NCI-H748 (cell line): ENCODE measurements at regions not wholly inside any gene's neighbourhood (a gene's known extent, or its start where the extent isn't known, plus 50 kb on each side); places are given as distances from the start of the nearest gene placed in this dataset.
"Not testable (repeated sequence)": the region's sequence is repeated elsewhere in the genome, so short reads cannot be mapped to it uniquely, and the experiment has no call there.

Source experiments
- DNase-seq: peaks from one replicate; lab custom pipeline; 2025; ENCODE audit not compliant: unreplicated experiment; lab: John Stamatoyannopoulos, UW

DNA sequence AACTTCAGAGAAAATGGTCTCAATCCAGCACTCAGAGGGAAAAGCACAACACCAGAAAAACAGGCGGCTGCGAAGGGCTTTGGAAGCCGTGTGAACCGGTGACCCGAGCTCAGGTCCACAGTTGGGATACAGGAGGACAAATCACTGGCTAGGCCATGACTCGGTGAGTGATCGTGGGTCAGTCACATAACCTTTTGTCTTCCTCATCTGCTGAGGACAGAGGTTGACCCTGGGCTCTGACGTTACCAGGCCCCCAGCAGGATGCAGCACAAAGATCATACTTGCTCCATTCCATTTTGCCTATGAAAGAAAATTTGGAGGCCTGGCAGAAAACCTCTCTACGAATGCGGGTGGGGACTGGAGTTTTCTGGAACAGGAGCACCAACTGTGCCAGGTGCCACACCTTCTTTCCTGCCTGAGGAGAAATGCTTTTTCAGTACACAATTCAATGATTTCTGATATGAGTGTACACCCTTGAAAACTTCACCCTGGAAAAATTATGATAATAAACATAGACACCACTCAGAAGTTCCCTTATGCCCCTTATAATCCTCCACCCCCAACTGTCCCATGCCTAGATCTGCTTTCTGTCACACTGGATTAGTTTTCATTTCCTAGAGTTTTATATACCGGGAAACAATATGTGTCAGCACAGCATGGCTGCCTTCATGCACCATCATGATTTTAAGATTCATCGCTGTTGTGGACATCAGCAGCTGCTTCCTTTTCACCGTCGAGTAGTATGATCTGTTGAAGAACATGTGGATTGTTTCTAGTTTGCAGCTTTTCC, 85.3 kb upstream of the RALGAPA2 start:
- DNase-seq = no peak

DNA sequence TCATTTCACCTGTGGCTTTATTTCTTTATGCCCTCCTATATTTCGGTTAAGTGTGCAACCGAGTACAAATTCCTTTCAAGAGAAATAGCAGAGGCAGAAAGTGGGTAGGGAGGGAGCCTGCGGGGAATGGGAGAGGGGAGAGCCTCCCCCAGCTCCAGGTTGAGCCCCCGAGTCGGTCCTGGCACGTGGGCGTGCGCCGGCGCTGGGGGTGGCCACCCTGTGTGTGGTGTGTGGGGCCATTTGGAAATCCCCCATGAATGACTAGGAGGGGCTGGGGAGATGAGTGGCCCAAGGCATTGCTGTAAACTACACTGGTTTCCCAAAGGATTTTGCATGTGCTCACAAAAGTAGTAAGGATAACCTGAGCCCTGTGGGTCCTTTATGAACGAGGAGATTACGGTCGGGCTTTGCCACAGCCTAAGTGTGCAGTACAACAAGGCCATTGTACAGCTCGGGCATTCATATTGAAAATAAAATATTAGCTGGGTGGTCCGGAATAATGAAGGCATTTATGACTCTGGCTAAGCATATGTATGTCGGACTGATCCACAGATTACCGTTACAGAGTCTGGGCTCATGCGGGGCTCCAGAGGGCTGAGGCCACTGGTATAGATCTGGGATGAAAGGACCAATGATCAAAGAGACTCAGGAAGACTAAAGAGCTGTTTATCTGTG, 84.5 kb upstream of the RALGAPA2 start:
- DNase-seq = no peak

DNA sequence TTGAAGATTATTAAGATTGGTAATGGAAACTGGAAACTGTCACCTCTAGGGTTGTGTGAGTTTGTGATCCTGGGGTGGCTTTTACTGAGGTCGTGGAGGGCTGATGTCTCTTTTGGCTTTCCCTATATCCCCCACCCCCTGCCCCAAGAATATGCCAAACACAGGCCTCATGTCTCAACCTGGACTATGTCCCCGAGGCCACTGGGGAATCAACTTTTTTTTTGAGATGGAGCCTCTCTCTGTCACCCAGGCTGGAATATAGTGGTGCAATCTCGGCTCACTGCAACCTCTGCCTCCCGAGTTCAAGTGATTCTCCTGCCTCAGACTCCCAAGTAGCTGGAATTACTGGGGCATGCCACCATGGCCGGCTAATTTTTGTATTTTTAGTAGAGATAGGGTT, 83.3 kb upstream of the RALGAPA2 start:
- no peak for DNase-seq

DNA sequence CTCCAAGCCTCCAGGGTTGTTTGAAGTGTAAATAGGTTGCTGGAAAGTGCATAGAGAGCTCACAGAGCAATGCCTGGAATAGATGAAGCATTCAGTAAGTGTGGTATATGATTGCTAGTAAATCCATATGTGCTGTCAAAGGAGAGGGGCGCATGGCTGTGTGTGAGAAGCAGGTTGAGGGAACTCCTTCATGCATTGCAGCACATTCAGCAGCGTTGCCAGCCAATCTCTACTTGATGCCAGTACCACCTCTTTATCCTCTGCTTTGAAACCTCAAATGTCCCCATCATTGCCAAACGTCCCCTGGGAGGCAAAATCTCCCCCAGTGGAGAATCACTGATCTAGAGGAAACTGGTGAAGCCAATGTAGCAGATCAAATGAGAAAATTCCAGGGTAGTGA, 82.7 kb upstream of the RALGAPA2 start:
- DNase-seq = no peak

DNA sequence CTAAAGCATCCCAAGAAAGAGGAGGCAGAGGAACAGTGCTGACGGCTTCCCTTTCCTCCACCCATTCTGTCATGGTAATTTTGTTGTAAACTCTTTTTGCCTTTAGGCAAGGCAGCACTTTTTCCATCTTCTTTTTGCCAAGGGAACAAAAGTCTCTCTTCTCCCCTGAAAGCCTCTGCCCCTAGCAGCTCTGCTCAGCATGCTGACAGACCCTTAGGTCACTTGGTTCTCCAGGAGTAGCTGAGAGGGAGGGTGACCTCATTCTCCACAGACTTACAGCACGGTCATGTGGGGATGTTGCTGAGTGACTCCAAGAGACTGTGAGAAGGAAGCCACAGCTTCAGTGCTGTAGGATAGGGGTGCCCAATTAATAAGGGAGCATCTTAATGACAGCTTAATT, 81.1 kb upstream of the RALGAPA2 start:
- no peak for DNase-seq

DNA sequence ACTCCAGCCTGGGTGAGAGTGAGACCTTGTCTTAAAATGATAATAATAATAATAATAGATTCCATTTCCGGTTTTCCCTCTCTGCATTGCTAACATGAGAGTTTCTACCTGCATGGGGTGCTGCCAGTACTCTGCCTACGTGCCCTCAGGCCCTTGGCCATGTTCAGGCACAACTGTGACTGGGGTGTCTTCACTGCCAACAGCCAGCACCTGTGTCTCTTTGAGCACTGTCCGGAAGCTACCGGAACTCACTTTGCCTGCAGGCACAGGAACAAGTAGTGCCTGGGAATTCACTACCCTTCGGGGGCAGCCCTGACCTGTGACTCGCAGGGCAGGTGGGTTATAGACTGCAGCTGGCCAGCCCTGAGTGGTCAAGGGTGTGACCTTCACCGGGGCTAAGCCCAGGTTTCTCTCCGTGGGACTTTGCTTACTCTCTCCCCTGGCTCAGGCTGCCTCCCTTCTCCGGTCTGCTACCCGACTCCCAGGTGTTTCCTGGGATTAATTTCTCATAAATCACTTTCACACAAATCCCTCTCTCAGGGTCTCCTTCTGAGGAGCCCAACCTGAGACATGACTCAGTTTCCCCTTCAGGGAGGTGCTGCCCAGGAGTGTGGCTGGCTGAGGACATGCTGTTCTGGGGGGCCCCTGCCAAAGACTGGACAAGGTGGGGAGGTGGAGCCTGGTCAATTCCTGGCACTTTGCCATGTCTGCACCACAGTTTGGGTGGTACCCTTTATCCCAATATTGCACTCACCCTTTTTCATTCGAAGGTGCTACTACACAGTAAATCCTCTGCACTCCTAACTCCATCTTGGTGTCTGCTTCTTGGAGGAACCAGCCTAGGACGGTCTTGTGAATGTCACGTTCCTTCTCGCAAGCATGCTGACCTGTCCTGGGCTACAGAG, 79.5 kb upstream of the RALGAPA2 start:
- DNase-seq = no peak

DNA sequence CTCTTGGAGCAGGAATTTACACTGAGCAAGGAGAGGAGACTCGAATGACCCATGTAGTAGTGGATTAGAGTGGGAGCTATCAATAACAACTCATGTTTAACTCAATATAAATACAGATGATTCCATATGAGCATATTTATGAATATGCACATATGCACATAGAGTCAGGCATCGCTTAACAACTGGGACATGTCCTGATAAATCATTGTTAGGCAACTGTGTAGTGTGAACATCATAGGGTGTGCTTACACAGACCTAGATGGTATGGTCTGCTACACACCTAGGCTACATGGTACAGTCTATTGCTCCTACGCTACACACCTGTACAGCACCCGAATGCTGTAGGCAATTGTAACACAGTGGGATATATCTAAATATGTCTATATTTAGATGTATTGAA, 75.9 kb upstream of the RALGAPA2 start:
- DNase-seq = no peak

DNA sequence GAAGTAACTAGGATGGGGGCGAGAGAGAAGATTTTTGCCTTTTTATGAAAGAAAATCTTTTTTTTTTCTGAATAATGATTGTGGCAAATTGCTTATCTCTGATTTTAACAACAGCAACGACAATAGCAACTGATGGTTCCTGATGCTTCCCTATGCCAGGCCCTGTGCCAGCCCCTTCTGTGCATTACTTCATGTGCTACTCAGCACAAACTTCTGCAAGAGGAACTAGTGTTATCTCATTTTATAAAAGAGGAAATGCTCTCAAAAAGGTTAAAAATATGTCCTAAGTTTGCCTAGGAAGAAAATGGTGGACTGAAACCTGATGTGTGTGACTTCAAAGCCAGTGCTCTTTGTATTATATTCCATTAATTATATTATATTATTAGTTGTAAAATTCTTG, 74.0 kb upstream of the RALGAPA2 start:
- DNase-seq = no peak

DNA sequence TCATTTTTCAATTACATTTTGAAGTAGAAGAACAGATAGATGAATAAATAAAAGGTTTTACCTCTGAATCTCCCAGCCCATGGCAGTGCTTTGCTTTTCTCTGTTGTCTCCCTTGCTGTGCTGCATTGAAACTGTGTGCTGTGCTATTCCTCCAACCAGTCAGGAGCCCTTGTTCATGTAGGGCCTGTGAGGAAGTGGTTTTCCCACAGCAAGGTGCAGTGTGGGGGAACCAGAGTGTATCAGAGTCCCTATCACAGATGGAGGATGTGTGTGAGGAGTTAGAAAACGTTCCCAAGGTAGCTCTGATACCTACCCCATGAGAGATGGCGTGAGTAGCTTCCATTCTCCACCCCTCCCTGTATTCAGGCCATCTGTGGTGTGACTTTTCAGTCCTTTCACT, 72.8 kb upstream of the RALGAPA2 start:
- DNase-seq = no peak

DNA sequence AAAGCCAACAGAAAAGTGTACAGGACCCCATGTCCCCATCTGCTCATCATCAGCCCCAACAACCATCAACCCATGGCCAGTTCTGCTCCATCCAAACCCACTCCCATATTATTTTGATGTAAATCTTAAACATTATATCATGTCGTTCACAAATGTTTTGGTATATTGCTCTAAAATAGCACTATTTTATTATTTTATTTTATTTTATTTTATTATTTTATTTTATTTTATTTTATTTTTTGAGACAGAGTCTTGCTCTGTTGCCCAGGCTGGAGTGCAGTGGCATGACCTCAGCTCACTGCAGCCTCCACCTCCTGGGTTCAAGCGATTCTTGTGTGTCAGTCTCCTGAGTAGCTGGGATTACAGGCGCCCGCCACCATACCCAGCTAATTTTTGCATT, 72.0 kb upstream of the RALGAPA2 start:
- not testable (repeated sequence) for DNase-seq

DNA sequence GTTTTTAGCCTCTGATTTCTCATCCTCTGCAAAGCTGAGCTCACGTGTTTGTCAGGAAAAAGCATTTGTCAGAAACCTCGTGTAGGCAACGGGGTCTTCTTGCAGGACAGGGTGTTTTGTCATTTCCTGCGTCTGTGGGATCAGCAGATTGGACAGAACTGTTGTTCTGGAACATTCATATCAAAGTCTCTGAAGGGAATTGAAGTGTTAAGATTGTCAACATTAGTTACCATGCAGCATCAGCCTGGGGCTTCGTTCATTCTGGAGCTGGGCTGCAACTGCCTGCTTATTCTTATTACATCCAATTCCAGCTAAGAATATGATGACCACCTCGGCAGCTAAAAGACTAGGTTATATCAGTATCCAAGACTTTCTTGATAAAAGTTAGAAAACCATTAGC, 71.0 kb upstream of the RALGAPA2 start:
- no peak for DNase-seq

DNA sequence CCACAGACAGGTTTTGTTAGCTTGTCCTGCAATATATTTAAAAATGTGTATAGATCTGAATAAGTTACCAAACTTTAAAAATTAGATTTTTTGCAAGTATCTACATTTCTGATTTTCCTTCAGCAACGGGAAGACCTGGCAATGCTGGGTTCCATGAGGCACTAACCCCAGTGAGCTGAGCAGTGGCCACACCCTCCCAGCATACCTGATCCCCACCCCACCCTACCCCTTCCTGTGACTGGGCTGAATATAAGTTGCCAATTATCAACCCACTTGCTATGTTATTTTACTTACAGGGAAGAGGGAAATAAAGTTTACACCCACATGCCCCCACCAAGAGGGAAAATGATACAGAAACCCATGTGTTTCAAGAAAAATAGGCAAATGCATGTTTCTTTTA, 70.3 kb upstream of the RALGAPA2 start:
- no peak for DNase-seq

DNA sequence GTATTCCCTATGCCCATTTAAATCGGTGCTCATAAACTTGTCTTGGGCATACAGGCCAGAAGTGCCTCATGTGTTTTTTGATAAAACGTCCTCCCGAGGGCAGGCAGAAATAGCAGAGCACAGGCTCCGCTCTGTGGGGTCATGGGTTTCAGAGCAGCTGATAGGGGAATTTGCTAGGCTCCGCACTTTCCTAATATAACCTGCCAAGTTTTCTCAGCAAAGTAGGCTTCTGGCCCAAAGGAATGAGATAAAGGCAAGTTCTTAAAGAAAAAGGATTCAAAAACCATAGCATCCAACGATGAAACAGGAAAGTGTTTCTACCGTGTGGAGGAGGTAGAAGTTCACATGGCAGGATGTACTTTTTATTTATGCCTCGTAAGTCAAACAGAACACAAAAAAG, 69.8 kb upstream of the RALGAPA2 start:
- DNase-seq = no peak

DNA sequence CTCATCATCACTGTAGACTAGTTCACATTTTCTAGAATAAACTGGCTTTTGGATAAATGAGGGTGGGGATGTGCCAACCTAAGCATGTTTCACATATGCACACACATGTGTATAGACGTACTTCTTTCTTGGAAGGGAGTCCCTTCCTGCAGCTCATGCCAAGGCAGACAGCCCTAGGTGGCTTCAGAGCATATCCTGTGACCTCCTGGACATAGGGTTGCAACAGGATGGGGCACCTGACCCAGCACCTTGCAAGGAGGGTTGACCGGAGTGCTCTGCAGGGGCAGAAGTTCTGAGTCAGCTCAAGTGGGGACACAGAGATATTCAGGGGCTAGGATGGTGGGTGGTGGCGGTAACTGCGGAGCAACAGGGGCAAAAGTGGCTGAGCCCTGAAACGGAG, 68.6 kb upstream of the RALGAPA2 start:
- DNase-seq = no peak

DNA sequence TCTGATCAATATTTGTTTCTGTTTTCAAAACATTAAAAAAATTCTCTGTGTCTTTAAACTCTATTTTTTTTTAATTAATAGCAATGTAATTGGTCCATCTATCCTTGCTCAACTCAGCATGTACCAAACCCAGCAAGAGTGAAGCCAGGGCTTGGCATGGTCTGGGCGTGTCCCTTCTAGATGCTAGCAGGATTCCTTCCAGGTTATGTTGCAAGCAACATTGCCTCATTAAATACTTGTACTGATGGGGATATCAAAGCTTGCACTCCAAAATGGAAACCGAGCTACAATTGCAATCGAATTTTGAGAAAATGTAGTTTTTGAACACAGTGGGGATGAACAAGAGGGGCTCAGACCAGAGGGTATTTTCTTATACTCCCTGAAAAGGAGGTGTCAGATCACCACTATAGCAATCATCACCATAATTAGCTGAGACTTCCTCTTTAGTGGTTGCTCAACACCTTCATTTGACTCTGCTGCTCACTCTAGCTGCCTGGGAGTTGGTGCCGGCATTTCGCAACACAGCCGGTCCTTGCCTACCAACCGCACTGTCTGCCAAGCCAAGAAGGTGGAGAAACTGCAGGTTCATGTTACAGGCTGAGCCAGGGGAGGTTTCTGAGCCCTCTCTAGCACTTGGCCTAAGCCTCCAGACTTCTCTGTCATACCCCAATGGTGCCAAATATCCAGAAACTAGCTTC, 67.8 kb upstream of the RALGAPA2 start:
- DNase-seq = peak; percentile 38

DNA sequence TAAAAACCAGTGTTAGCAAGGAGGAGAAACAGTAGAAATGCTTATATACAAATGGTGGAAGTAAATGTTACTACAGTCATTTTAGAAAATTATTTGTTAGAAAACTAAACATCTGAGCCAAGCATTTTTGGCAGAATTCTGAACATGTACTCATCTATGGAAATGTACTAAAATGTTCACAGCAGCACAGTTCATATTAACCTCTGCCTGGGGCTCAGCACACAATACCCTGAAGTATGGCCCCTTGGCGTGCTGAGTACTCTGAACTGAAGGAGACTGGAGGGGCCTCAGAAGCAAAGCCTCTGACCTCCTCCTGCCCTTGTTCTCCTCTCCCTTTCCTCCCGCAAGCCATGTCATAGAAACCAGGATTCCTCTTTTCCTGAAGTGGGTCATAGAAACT, 66.2 kb upstream of the RALGAPA2 start:
- DNase-seq = no peak

DNA sequence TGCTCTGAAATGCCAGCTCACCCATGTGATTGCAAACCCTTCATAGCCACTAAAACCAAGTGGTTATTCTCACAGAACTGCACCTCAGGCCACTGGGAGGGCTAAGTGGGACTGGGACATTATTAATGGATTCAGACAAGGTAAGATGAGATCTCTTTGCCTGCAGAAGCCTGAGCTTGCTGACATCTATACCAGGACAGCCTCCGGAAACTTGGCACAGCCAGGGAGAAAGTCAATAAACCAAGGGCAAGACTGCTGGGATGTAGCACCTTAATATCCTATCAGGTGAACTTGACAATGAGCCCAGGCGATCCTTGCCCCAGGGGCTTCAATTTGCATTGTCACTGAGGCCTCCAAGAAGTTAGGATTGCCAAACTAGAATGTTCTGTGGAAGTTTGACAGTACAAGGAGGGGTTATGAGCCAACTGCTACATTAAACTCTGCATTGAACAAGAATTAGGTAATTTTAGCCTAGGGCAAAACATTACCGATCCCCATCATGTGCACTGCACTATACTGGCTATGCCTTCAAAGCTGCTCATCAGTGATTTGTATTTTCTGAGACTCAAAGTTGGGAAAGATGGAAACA, 60.1 kb upstream of the RALGAPA2 start:
- DNase-seq = no peak

DNA sequence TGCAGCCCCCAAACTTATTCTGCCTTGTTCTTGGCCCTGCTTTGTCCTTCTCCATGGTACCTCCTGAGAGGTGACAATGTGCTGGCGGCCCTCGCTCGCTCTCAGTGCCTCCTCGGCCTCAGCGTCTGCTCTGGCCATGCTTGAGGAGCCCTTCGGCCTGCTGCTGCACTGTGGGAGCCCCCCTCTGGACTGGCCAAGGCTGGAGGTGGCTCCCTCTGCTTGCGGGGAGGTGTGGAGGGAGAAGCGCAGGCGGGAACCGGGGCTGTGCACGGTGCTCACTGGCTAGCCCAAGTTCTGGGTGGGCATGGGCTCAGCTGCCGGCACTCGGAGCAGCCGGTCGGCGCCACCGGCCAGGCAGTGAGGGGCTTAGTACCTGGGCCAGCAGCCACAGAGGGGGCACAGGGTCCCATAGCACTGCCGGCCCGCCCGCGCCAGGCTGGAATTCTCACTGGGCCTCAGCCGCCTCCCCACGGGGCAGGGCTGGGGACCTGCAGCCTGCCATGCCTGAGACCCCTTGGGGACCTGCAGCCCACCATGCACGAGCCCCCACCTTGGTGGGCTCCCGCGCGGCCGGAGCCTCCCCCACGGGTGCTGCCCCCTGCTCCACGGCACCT, 55.9 kb upstream of the RALGAPA2 start:
- no peak for DNase-seq

DNA sequence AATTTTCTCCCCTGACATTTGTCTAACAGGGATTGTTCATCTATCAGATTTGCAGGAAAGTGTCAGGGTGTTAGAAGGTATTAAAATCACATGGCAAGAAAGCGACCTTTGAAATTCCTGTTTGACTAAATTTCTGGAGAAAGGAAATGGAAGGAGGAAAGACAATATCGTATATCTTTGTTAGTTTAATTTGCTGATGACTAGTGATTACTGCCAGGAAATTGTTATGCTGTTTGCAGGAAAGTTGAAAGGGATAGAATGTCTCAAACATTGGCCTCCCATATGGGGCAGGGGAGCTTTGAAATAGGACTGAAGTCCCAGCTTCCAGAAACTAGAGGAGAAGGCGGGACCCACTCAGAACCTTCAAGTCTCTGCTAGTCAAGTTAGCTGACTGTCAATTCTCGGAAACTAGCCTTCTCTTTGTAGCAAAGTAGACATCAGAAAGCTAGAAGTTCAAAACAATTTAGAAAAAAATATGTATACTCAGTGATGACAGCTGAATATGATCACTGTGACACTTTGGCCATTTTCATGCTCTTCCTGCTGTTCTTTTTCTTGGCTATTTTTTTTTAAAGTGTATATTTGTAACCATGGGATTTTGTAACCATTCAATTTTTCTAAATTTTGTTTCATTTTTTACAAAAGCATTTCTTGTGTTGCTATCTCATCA, 53.4 kb upstream of the RALGAPA2 start:
- no peak for DNase-seq

DNA sequence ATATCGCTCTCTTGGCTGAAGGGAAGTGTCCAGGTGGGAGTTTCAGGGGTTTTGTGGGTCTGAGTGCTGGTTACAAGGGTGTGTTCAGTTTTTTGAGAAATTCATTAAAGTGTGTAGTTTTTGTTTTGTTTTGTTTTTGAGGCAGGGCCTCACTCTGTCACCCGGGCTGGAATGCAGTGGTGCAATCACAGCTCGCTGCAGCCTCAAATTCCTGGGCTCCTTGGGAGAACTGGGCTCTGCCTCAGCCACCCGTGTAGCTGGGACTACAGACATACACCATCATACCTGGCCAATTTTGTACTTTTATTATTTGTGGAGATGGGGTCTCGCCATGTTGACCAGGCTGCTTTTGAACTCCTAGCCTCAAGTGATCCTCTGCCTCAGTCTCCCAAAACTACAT, 51.2 kb upstream of the RALGAPA2 start:
- no peak for DNase-seq
